ENCODE measurements at regions not wholly inside any gene's neighbourhood (a gene's known extent, or its start where the extent isn't known, plus 50 kb on each side); places are given as distances from the start of the nearest gene placed in this dataset.

DNA sequence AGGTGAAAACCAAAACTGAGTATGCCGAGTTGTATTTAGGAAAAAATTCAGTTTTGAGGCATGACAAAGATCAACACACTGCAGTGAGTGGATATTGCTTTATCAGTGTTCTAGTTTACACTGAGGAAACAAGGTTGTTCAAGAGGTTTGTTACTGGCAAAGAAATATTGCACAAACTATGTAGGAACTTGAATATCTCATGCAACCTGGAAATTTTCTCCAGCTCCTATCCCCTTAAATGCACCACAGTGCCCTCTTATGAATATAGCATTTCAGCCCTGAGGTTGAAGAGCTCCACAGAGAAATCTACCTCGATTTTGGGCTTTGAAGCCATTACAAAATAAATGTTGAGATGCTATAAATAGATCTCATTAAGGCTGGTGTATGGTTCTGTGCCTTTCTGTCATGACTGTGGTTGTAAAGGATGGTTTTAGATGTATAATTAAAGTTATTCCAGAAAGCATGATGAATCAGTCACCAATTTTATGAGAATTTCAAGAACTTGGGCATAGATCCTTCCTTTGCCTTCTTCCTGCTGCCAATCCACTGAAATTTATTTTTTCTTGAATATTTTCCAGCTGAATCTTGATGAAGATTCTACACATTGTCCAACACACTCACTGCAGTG is 159.3 kb downstream of the SPATA31D1 start:
- Histone ChIP-seq H3K9me3 (no peaks in the 10 kb centered on the region), H3K36me3 (ENCODE audit: low read depth) (no peaks in the 10 kb centered on the region), H3K4me3 (no peak overlapping the region), H3K4me1 (ENCODE audit: low read depth) (no peaks in the 10 kb centered on the region)
- TF ChIP-seq, protein P1, sequence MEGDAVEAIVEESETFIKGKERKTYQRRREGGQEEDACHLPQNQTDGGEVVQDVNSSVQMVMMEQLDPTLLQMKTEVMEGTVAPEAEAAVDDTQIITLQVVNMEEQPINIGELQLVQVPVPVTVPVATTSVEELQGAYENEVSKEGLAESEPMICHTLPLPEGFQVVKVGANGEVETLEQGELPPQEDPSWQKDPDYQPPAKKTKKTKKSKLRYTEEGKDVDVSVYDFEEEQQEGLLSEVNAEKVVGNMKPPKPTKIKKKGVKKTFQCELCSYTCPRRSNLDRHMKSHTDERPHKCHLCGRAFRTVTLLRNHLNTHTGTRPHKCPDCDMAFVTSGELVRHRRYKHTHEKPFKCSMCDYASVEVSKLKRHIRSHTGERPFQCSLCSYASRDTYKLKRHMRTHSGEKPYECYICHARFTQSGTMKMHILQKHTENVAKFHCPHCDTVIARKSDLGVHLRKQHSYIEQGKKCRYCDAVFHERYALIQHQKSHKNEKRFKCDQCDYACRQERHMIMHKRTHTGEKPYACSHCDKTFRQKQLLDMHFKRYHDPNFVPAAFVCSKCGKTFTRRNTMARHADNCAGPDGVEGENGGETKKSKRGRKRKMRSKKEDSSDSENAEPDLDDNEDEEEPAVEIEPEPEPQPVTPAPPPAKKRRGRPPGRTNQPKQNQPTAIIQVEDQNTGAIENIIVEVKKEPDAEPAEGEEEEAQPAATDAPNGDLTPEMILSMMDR (IDR thresholded peaks at IDR 0.05): no peak
- intact Hi-C loops (cut with DNase I, micrococcal nuclease): no loop called here
- DNase-seq (no peak), ATAC-seq (no peak)

DNA sequence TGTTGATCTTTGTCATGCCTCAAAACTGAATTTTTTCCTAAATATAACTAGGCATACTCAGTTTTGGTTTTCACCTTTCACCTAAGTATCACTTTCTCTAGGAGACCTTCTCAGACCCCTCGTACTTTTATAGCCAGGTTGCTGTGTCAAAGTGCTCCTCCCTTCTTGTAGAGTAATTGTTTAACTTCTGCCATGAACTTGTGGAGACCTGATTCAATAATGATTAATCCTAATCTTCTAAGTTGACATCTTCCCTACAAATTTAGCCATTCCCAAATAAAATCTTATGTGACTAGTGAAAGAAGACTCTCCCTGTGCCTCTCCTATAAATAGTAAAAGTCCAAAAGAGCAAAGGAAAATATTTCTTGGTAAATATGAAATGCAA is 159.8 kb downstream of the SPATA31D1 start:
- H3K4me3 ChIP-seq: no peak overlapping the region
- intact Hi-C loops (cut with DNase I, micrococcal nuclease): no loop called here
- no peaks in the 10 kb centered on the region for H3K4me1 ChIP-seq (ENCODE audit: low read depth)
- TF ChIP-seq, protein P1 (IDR thresholded peaks at IDR 0.05): no peak
- no peaks in the 10 kb centered on the region for H3K9me3 ChIP-seq
- no peak for DNase-seq
- no peak for ATAC-seq
- no peaks in the 10 kb centered on the region for H3K36me3 ChIP-seq (ENCODE audit: low read depth)

DNA sequence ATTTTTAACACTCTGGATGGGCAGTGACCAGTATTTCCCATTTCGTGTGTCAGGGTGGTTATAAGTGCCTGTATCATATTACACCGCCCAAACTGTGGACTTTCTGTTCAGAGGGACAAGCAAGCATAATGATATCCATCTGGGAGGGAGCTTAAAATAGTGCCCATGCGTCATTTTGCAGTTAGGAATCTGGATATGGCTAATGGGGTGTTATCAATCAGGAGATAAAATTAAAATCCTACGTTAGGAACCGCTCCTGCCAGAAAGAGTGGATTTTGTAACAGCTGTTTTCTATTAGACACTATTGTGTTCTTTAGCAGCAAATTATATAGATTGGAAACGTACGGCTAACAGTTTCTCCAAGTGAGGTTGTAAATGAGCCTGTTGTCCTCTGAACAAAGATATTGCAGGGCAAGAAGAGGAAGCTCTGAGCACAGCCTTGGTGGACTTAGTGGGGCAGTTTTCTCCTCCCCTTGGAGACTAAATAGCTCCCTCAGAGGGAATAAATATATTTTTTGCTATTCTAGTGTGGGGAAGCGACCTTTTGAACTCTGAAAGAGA is 160.4 kb downstream of the SPATA31D1 start:
- intact Hi-C loops (cut with DNase I, micrococcal nuclease): no loop called here
- Histone ChIP-seq H3K4me3 (no peak overlapping the region), H3K9me3 (no peaks in the 10 kb centered on the region), H3K36me3 (ENCODE audit: low read depth) (no peaks in the 10 kb centered on the region), H3K4me1 (ENCODE audit: low read depth) (no peaks in the 10 kb centered on the region)
- ATAC-seq (no peak), DNase-seq (no peak)
- TF ChIP-seq, protein P1 (IDR thresholded peaks at IDR 0.05): no peak

DNA sequence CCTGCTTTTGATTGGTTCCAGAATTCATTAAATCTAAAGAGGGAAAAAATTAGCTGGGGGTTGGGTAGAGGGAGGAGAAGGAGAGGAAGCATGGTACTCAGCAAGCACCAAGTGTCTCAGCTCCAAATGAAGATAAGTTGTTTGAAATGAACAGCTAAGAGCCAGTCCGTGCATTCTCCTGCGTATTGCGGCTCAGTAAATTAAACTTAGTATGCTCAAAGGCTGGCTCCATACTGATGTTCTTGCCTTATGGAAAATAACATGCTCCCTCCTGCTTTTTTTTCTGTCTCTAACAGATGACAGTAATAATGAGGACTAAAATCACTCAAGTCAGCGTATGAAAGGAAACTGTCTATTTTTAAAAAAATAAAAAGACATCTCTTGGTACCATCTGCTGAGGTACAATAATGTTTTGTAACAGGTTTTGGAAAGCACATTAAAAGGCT is 161.0 kb downstream of the SPATA31D1 start:
- intact Hi-C loops (cut with DNase I, micrococcal nuclease): no loop called here

DNA sequence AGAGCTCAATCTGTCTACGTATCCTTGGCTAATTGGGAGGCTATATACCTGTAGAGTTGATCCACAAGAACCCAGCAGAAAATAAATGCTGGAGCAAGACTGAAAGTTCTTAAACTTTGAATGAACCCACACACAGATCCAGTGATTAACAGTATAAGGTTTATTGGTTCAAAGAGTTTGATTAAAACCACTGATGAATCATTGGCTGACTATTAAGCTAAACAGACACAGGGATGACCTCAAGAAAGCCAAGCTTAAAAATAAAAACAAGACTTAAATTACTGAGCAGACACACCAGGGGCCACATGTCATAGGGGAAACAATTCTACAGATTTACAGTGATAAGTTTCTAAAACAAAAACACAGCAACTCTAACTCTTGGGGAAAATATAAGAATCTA is 163.6 kb downstream of the SPATA31D1 start:
- ATAC-seq: no peak
- intact Hi-C loops (cut with DNase I, micrococcal nuclease): no loop called here
- H3K9me3 ChIP-seq: no peaks in the 10 kb centered on the region
- no peaks in the 10 kb centered on the region for H3K4me1 ChIP-seq (ENCODE audit: low read depth)
- TF ChIP-seq, protein P1 (IDR thresholded peaks at IDR 0.05): no peak
- DNase-seq: no peak
- no peaks in the 10 kb centered on the region for H3K36me3 ChIP-seq (ENCODE audit: low read depth)
- no peak overlapping the region for H3K4me3 ChIP-seq

More for the DNA sequence above, 161.0 kb downstream of the SPATA31D1 start:
- no peaks in the 10 kb centered on the region for H3K36me3 ChIP-seq (ENCODE audit: low read depth)
- no peak for ATAC-seq
- no peak for DNase-seq
- no peaks in the 10 kb centered on the region for H3K9me3 ChIP-seq
- TF ChIP-seq, protein P1 (IDR thresholded peaks at IDR 0.05): no peak
- H3K4me1 ChIP-seq (ENCODE audit: low read depth): no peaks in the 10 kb centered on the region
- no peak overlapping the region for H3K4me3 ChIP-seq
